Parathyroid adenoma (tissue), 2 donors: ENCODE measurements at regions not wholly inside any gene's neighbourhood (a gene's known extent, or its start where the extent isn't known, plus 50 kb on each side); places are given as distances from the start of the nearest gene placed in this dataset.
"Not testable (repeated sequence)": the region's sequence is repeated elsewhere in the genome, so short reads cannot be mapped to it uniquely, and the experiment has no call there.

Source experiments
- H2AFZ ChIP-seq: fragments of 300-600 bp; sonication (generic); one replicate; pipeline ENCODE4 v1.7.0; 2017; ENCODE audit warnings: antibody characterized with exemption, mild to moderate bottlenecking
- H3K27ac ChIP-seq: fragments of 300-600 bp; sonication (generic); one replicate; pipeline ENCODE4 v1.7.0; 2017
- H3K27me3 ChIP-seq: fragments of 300-600 bp; sonication (generic); one replicate; pipeline ENCODE4 v1.7.0; 2017; ENCODE audit warnings: low read length; ENCODE audit not compliant: control insufficient read depth, insufficient read depth
- H3K36me3 ChIP-seq: fragments of 300-600 bp; sonication (generic); one replicate; pipeline ENCODE4 v1.7.0; 2017; ENCODE audit warnings: low read length; ENCODE audit not compliant: control insufficient read depth, insufficient read depth
- H3K4me1 ChIP-seq: fragments of 300-600 bp; sonication (generic); one replicate; pipeline ENCODE4 v1.7.0; 2017; ENCODE audit warnings: control low read depth
- H3K4me2 ChIP-seq: fragments of 300-600 bp; sonication (generic); one replicate; pipeline ENCODE4 v1.7.0; 2017; ENCODE audit warnings: low read length
- H3K4me3 ChIP-seq: fragments of 300-600 bp; sonication (generic); one replicate; pipeline ENCODE4 v1.7.0; 2017; ENCODE audit warnings: low read depth, low read length
- H3K79me2 ChIP-seq: fragments of 300-600 bp; sonication (generic); one replicate; pipeline ENCODE4 v1.7.0; 2017; ENCODE audit warnings: control low read depth
- H3K9ac ChIP-seq: fragments of 300-600 bp; sonication (generic); one replicate; pipeline ENCODE4 v1.7.0; 2017; ENCODE audit warnings: mild to moderate bottlenecking
- H3K9me3 ChIP-seq: fragments of 300-600 bp; sonication (generic); one replicate; pipeline ENCODE4 v1.7.0; 2017; ENCODE audit warnings: low read length; ENCODE audit not compliant: control insufficient read depth
- TF ChIP-seq, protein P1 (sequence below): fragments of 300-600 bp; sonication (generic); IDR thresholded peaks from one replicate; pipeline ENCODE4 v1.7.0; 2017; ENCODE audit warnings: antibody characterized with exemption, mild to moderate bottlenecking
- donor health status: primary hyperparathyroidism.

DNA sequence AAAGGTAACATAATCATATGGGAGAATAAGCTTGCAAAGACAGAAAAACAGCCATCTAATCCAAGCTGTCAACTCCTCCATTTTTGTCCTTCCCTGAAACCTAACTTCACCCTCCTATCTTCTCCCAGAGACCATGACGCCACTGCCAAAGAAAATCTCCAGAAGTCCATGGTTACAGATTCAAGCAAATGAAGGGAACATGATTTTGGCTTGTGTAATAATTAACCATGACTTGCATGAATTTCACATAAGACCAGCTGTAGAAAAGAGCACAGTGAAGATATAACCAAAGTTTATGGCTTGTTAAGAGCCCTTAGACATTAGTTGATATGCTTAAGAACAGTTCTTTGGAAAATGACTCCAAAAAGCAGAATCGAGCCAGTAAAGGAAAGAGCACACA is 342.1 kb upstream of the NRSN1 start:
- no peaks in the 10 kb centered on the region for H3K4me1 ChIP-seq
- no peaks in the 10 kb centered on the region for H3K27me3 ChIP-seq
- H3K36me3 ChIP-seq, result no peaks in the 10 kb centered on the region
- no peak overlapping the region for H3K4me2 ChIP-seq
- H2AFZ ChIP-seq, result no peak overlapping the region
- no peaks in the 10 kb centered on the region for H3K9me3 ChIP-seq
- no peak overlapping the region for H3K27ac ChIP-seq
- no peak overlapping the region for H3K9ac ChIP-seq
- H3K4me3 ChIP-seq, result no peak overlapping the region
- TF ChIP-seq, protein P1, sequence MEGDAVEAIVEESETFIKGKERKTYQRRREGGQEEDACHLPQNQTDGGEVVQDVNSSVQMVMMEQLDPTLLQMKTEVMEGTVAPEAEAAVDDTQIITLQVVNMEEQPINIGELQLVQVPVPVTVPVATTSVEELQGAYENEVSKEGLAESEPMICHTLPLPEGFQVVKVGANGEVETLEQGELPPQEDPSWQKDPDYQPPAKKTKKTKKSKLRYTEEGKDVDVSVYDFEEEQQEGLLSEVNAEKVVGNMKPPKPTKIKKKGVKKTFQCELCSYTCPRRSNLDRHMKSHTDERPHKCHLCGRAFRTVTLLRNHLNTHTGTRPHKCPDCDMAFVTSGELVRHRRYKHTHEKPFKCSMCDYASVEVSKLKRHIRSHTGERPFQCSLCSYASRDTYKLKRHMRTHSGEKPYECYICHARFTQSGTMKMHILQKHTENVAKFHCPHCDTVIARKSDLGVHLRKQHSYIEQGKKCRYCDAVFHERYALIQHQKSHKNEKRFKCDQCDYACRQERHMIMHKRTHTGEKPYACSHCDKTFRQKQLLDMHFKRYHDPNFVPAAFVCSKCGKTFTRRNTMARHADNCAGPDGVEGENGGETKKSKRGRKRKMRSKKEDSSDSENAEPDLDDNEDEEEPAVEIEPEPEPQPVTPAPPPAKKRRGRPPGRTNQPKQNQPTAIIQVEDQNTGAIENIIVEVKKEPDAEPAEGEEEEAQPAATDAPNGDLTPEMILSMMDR, result no peak
- no peaks in the 10 kb centered on the region for H3K79me2 ChIP-seq

DNA sequence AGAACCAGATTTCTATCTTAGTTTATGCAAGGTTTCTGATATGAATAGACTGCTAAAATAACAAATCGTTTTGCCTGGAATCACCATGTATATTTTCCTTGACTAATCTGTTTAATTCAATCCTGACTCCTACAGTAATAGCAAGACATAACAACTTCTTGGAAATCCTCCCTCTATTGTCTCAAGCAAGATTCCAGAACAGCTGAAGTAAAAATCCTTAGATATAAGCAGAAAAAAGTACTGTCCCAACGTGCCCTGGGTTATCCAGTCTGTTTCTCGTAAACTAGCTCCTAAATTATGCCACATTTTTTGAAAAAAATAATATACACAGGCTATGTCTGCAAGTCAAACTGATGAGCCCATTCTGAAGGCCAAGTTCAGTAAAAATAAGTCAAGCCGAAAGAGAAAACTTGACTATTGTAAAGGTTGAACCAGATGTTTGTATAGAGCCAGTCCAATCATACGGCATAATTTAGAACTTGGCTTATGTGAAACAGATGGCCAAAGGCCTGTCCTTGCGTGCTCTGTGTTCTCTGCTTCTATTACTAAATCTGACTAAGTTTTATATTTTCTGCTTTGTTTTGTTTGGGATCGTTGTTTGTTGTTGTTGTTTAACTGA is 341.6 kb upstream of the NRSN1 start:
- Histone ChIP-seq H3K79me2 (no peaks in the 10 kb centered on the region), H3K36me3 (no peaks in the 10 kb centered on the region), H3K27ac (no peak overlapping the region), H3K4me1 (no peaks in the 10 kb centered on the region), H3K4me2 (no peak overlapping the region), H2AFZ (no peak overlapping the region), H3K9me3 (no peaks in the 10 kb centered on the region), H3K9ac (no peak overlapping the region), H3K27me3 (no peaks in the 10 kb centered on the region), H3K4me3 (no peak overlapping the region)
- TF ChIP-seq, protein P1, result no peak

- no peaks in the 10 kb centered on the region for H3K79me2 ChIP-seq
- no peaks in the 10 kb centered on the region for H3K36me3 ChIP-seq
- H3K4me1 ChIP-seq, result no peaks in the 10 kb centered on the region
- H2AFZ ChIP-seq, result no peak overlapping the region
- TF ChIP-seq, protein P1, result no peak
- H3K9me3 ChIP-seq, result no peaks in the 10 kb centered on the region
- H3K4me2 ChIP-seq, result no peak overlapping the region
- no peak overlapping the region for H3K4me3 ChIP-seq
- no peak overlapping the region for H3K27ac ChIP-seq
- H3K9ac ChIP-seq, result no peak overlapping the region
- no peaks in the 10 kb centered on the region for H3K27me3 ChIP-seq
Observed at GRCh38 chr6:23790756-23791155, 335.3 kb upstream of the NRSN1 start.

- Histone ChIP-seq H3K4me2 (no peak overlapping the region), H3K27ac (no peak overlapping the region)
- TF ChIP-seq, protein P1, result no peak
Observed at GRCh38 chr6:23797041-23797440, 329.0 kb upstream of the NRSN1 start.

GRCh38 chr6:23804289-23804688 is 321.7 kb upstream of the NRSN1 start:
- not testable (repeated sequence) for H3K27me3 ChIP-seq, H2AFZ ChIP-seq, H3K4me3 ChIP-seq, H3K9me3 ChIP-seq, H3K27ac ChIP-seq, H3K4me2 ChIP-seq, H3K36me3 ChIP-seq, H3K79me2 ChIP-seq, H3K4me1 ChIP-seq, H3K9ac ChIP-seq

More at GRCh38 chr6:23797041-23797440, 329.0 kb upstream of the NRSN1 start:
- H3K79me2 ChIP-seq, result no peaks in the 10 kb centered on the region
- no peak overlapping the region for H3K9ac ChIP-seq
- H3K4me1 ChIP-seq, result no peaks in the 10 kb centered on the region
- no peaks in the 10 kb centered on the region for H3K27me3 ChIP-seq
- no peaks in the 10 kb centered on the region for H3K9me3 ChIP-seq
- H3K4me3 ChIP-seq, result no peak overlapping the region
- no peaks in the 10 kb centered on the region for H3K36me3 ChIP-seq
- H2AFZ ChIP-seq, result no peak overlapping the region

DNA sequence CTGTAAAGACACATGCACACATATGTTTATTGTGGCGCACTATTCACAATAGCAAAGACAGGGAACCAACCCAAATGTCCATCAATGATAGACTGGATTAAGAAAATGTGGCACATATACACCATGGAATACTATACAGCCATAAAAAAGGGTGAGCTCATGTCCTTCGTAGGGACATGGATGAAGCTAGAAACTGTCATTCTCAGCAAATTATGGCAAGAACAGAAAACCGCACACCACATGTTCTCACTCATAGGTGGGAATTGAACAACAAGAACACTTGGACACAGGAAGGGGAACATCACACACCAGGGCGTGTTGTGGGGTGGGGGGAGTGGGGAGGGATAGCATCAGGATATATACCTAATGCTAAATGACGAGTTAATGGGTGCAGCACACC is 304.9 kb upstream of the NRSN1 start:
- H2AFZ ChIP-seq, H3K4me3 ChIP-seq, H3K27ac ChIP-seq, H3K36me3 ChIP-seq, H3K79me2 ChIP-seq, H3K9ac ChIP-seq, H3K4me1 ChIP-seq, H3K4me2 ChIP-seq, H3K9me3 ChIP-seq, H3K27me3 ChIP-seq: not testable (repeated sequence)
